ENCODE measurements at regions not wholly inside any gene's neighbourhood (a gene's known extent, or its start where the extent isn't known, plus 50 kb on each side); places are given as distances from the start of the nearest gene placed in this dataset.

DNA sequence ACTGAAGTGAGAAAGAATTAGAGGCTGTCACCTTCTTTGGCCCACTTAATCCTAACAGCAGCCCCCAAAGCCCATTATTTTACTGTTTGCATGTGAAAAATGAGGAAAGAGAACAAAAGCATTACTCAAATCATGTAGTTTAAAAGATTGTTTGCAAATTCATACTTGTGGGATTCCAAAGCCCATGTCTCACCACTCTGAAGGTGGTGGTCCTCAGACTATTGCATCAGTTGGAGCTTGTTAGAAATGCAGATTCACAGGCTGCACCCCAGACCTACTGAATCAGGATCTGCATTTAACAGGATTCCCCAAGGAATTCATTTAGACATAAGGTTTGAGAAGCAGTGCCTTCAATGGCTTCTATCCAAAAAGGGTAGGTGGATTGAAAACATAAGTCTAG, 93.7 kb upstream of the PDE1C start:
- TF ChIP-seq, protein P1, sequence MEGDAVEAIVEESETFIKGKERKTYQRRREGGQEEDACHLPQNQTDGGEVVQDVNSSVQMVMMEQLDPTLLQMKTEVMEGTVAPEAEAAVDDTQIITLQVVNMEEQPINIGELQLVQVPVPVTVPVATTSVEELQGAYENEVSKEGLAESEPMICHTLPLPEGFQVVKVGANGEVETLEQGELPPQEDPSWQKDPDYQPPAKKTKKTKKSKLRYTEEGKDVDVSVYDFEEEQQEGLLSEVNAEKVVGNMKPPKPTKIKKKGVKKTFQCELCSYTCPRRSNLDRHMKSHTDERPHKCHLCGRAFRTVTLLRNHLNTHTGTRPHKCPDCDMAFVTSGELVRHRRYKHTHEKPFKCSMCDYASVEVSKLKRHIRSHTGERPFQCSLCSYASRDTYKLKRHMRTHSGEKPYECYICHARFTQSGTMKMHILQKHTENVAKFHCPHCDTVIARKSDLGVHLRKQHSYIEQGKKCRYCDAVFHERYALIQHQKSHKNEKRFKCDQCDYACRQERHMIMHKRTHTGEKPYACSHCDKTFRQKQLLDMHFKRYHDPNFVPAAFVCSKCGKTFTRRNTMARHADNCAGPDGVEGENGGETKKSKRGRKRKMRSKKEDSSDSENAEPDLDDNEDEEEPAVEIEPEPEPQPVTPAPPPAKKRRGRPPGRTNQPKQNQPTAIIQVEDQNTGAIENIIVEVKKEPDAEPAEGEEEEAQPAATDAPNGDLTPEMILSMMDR (IDR thresholded peaks at IDR 0.05): no peak
- TF ChIP-seq ZFX (IDR thresholded peaks at IDR 0.05; ENCODE audit: borderline replicate concordance): no peak

DNA sequence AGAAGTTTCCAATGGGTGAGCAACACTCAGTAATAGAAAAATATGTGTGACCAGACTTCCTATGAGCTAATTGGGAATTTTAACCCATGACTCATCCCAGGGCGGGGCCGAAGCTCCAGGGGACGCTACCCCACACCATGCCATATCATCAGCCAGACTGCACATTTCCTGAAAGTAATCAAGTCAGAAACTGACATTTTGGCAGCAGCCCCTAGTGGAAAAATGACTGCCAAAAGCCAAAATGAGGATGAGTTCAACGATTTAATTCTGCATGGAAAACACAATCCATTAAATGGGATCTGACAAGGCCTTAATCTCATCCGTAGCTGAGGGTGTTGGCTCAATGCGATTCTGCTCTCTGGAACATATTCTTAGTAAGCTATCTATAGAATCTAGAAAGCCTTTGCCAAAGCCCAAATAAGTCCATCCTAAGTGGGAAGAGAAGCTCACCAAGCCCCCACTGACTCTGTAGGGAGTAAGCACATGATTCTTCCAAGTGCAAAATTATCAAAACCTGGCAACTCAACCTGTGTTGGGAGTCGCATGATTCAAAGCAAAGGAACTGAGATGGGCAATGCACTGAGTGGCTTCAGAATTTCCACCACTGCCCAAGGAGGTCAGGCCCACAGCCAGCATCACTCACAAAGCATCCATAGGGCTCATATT, 93.1 kb upstream of the PDE1C start:
- H3K27ac ChIP-seq: no peak overlapping the region
- TF ChIP-seq, protein P1 (IDR thresholded peaks at IDR 0.05): no peak
- TF ChIP-seq ZFX (IDR thresholded peaks at IDR 0.05; ENCODE audit: borderline replicate concordance): no peak

More for the DNA sequence above, 93.7 kb upstream of the PDE1C start:
- H3K27ac ChIP-seq: no peak overlapping the region

DNA sequence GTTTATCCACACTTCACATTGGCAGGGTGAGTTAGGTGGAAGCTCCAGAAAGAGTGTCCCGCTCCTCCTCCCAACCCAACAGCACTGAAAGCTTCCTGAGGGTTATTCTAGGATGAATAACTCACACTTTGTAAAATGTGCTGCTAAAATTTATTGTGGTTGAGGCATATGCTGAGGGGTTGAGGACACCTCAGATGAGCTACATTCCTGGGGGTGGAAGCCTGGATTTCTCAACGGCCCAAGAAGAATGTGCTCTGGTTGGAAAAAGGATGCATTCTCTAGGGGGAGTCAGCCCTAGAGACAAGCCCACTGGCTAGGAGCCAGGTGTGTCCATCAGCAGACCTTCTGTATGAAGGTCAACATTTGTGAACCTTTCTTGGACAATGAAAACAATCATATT, 91.5 kb upstream of the PDE1C start:
- no peak overlapping the region for H3K27ac ChIP-seq
- TF ChIP-seq, protein P1 (IDR thresholded peaks at IDR 0.05): no peak
- no peak for TF ChIP-seq ZFX (IDR thresholded peaks at IDR 0.05; ENCODE audit: borderline replicate concordance)

DNA sequence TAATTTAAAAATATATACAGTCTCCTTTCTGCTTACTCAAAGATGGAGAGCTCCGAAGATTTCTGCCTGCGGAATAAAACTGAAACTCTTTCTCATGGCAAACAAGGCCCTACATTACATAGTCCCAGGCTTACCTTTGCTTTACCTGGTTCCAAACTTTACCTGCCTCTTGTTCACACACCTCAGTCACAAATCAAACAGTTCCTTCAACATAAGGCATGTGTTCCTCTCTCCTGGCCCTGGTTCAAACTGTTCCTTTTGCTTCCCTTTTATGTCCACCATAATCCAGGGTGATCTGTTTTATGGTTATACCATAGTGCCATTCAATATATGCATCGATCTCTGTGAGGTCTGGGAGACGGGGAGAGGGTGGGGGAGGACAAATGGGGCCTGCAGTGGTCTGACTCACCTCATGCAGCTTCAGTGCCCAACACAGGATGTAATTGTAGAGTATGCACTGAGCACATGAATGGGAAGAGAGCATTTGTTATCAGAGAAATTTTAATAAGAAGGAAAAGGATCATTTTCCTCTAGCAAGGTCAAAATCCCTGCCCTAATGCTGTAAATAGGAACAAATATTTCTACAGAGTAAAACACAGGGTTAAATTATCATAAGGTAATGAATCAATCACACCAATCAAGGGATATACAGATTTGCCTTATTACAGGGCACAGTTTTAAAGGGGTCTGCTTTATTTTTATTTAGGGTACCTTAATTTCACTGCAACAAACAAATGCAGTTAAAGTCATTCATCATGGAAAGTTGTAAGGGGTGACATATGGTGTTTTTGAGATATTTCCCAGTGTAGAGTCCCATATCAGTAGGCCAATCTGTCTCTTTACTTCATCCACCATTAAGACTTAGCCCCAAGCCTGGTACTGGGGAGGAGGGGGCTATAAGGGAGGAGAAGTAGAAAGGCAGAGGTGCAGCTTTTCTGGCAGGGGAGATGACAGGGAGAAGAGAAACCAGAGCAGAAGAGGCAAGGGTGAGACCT, 88.8 kb upstream of the PDE1C start:
- no peak overlapping the region for H3K27ac ChIP-seq

DNA sequence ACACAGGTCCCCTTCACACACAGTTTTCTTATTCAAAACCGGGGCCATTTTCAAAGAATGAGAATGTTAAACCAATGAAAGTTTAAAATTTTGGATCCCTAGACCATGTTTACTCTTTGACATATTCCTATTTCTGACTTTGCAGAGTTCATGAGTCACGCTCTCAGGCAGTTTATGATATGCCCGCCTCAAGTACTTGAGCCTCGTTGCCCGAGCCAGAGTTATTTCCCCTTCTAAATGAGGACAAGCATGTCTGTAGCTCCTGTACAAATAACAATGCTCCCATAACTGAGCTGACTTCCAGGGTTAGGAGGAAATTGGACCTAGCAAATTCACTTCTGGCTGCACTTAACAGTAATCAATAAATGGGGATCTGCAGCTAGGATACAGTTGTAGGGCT, 87.9 kb upstream of the PDE1C start:
- no peak overlapping the region for H3K27ac ChIP-seq
- TF ChIP-seq, protein P1 (IDR thresholded peaks at IDR 0.05): no peak
- no peak for TF ChIP-seq ZFX (IDR thresholded peaks at IDR 0.05; ENCODE audit: borderline replicate concordance)

More for the DNA sequence above, 88.8 kb upstream of the PDE1C start:
- no peak for TF ChIP-seq ZFX (IDR thresholded peaks at IDR 0.05; ENCODE audit: borderline replicate concordance)
- TF ChIP-seq, protein P1 (IDR thresholded peaks at IDR 0.05): no peak

DNA sequence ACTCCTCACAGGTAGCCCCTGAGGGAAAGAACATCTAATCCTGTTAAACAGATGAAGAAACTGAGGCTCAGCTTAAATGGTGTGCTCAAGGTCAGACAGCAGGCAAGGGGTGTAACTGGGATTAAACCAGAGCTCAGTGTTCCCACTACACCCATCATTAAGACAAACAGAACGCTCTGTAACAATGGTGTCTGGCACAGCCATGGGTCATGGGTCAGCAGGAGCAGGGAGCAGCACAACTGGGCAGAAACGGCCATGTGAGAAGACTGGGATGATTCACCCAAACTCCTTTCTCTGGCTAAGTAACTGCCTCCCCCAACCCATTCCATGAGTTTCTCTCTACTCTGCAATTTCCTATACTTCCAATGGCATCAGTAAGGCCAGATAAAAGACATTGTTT, 85.5 kb upstream of the PDE1C start:
- TF ChIP-seq, protein P1 (IDR thresholded peaks at IDR 0.05): no peak
- no peak for TF ChIP-seq ZFX (IDR thresholded peaks at IDR 0.05; ENCODE audit: borderline replicate concordance)
- H3K27ac ChIP-seq: no peak overlapping the region

DNA sequence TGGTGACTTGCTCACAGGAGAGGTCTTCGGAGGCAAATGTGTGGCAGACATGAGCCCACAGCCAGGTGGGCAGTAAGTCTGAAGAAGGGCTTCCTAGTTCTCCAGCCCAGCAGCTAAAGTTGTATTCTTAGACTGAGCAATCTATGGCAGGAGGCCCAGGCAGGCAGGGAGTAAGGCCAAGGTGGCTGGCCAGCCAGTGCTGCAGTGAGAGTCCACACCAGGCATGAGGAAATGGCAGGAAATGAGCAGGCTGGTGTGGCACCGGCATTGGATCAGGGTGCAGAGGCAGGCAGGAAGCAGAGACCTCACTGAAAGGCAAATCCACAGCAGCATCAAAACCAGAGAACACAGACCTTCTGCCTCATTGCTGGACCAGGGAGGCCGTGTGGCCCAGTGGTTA, 84.6 kb upstream of the PDE1C start:
- H3K27ac ChIP-seq: no peak overlapping the region
- TF ChIP-seq, protein P1 (IDR thresholded peaks at IDR 0.05): no peak
- TF ChIP-seq ZFX (IDR thresholded peaks at IDR 0.05; ENCODE audit: borderline replicate concordance): no peak

Measured in 22Rv1 (cell line).